Lower leg skin (tissue), 4 donors: ENCODE measurements at regions not wholly inside any gene's neighbourhood (a gene's known extent, or its start where the extent isn't known, plus 50 kb on each side); places are given as distances from the start of the nearest gene placed in this dataset.

Experiments used
- DNase-seq, 2 donors: peaks; one replicate each; pipeline ENCODE4 v3.0.0-alpha.2; 2019; ENCODE audit warnings: low spot score in 2 of 2
- H3K4me3 ChIP-seq: fragments of 200-600 bp; sonication (generic); 2 replicates; pipeline ENCODE4 v1.5.1; 2017; ENCODE audit warnings: mild to moderate bottlenecking, low read depth; ENCODE audit not compliant: poor library complexity, severe bottlenecking
- POLR2A ChIP-seq, 2 donors: fragments of 450-650 bp; IDR thresholded peaks; one replicate each; pipeline ENCODE4 v1.6.1; 2016 to 2017; ENCODE audit warnings: antibody characterized with exemption in 2 of 2, mild to moderate bottlenecking in 1 of 2, moderate library complexity in 1 of 2
- WGBS, 2 donors: methylation state at CpG; one replicate each; pipeline ENCODE4 v1.1.5; 2018; 5-methylcytosine and 5-hydroxymethylcytosine counted together
- intact Hi-C: fragments of 100-400 bp; cut with DNase I; formaldehyde crosslinking; loops from one replicate; pipeline ENCODE4 v1.15.0; 2023; ENCODE audit warnings: low total_unique reads
- TF ChIP-seq, protein P1 (sequence below), 3 donors: fragments of 450-650 bp; IDR thresholded peaks; one replicate each; pipeline ENCODE4 v1.5.1; 2016; ENCODE audit warnings: antibody characterized with exemption in 3 of 3, mild to moderate bottlenecking in 3 of 3, moderate library complexity in 2 of 3

DNA sequence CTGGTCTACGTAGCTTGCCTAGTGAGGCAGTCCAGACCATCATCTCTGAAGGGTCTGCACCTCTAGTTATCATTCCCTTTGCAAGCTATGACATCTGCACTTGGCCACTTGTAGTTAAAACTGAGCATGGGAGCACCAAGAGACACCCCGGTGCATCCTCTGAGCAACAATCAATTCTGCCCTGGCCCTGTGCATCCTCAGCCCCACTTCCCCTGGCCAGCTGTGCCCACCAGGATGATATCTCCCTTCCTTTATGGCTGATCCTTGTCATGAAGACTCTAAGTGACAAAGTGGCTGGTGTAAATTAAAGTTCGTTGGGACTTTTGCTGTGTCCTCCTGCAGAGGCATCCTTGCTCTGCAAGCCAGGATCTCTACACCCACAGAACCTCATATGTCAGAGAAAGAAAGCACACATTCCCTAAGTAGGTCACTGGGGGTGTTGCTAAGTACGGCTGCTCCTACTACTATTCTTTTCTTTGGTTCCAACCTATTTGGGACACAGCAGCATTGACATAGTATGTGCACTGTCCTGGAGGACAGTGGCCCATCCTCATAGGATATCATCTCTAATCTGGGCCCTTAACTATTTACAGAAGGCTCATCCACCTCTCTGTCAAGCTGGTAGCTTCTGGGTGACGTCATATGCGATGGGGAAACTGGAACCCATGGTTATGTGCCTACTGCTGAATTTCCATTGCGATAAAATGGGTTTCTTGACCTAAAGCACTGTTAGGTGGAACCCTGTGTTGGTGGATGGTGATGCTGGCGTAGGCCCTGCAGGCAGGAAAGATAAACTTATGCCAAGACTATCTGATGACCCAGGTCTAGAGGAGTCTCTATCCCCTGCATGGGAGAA lies 384.3 kb upstream of the ID2 start:
- no peak overlapping the region for H3K4me3 ChIP-seq
- WGBS, 2 donors = 91% methylated on average over 8 of the region's 8 CpGs
- peak in 1 of 2 donors; percentile 9 for DNase-seq
- TF ChIP-seq POLR2A (IDR thresholded peaks at IDR 0.05) = no peak
- TF ChIP-seq, protein P1, sequence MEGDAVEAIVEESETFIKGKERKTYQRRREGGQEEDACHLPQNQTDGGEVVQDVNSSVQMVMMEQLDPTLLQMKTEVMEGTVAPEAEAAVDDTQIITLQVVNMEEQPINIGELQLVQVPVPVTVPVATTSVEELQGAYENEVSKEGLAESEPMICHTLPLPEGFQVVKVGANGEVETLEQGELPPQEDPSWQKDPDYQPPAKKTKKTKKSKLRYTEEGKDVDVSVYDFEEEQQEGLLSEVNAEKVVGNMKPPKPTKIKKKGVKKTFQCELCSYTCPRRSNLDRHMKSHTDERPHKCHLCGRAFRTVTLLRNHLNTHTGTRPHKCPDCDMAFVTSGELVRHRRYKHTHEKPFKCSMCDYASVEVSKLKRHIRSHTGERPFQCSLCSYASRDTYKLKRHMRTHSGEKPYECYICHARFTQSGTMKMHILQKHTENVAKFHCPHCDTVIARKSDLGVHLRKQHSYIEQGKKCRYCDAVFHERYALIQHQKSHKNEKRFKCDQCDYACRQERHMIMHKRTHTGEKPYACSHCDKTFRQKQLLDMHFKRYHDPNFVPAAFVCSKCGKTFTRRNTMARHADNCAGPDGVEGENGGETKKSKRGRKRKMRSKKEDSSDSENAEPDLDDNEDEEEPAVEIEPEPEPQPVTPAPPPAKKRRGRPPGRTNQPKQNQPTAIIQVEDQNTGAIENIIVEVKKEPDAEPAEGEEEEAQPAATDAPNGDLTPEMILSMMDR (IDR thresholded peaks at IDR 0.05) = no peak
- intact Hi-C loops = no loop called here

DNA sequence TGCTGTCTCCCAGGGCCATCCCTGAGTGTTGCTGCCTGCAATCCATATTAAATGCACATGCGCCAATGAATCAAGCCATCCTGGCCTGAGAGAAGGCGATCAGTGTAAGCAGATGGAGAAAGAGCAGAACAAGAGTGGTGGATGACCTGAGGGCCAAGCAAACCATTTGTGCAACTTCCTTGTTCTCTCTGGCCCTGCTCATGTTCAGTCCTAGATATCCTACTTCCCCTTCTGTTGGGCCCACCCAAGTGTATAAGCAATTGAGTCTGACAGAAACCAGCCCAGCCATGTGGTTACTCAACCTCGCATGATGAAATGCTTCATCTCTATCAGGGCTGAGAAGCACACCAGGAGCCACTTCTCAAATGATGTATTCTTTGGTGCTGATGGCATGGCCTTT lies 383.1 kb upstream of the ID2 start:
- 81 to 94% methylated on average over 3 of the region's 3 CpGs for WGBS, 2 donors
- no peak overlapping the region for H3K4me3 ChIP-seq
- TF ChIP-seq, protein P1 (IDR thresholded peaks at IDR 0.05) = no peak
- no peak for TF ChIP-seq POLR2A (IDR thresholded peaks at IDR 0.05)
- intact Hi-C loops = no loop called here
- DNase-seq = peak in 1 of 2 donors; percentile 65

DNA sequence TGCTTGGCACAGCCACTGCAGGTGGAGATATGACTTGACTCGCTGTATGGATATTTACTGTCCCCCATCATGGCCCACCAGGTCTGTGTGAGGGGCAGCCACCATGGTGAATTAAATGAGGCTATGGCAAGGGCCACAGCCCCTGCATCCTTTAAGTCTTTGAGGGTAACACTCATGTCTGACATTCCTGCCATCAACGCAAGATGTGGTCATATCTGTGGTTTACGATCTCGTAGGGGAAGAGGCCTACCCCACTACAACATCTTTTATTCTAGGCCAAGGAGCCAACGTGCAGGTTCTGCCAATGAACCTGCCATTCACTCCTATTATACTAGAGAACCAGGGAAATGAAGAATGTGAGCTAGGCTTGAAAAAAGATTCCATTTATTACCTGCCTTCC lies 381.6 kb upstream of the ID2 start:
- TF ChIP-seq POLR2A (IDR thresholded peaks at IDR 0.05) = no peak
- TF ChIP-seq, protein P1 (IDR thresholded peaks at IDR 0.05) = no peak

DNA sequence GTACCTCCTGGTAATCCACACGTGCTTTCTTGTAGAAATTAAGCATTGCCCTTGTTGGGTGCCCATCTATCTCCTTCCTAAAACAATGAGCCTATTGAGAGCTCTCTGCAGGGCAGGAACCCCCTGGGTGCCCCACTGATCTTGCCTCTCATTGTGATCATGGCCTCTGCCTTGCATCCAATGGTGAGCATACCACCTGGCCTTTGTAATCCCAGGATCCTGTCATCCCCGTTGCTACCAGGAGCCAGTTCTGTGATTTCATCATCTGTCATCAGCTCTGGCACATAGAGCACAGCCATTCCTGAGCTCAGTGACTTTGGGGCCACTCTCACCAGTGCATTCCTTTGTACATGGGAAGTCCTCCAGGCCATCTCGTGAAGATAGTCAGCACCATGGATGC lies 381.0 kb upstream of the ID2 start:
- H3K4me3 ChIP-seq = no peak overlapping the region
- 91 to 92% methylated on average over 3 of the region's 3 CpGs for WGBS, 2 donors
- intact Hi-C loops = no loop called here
- peak in 1 of 2 donors; percentile 8 for DNase-seq
- TF ChIP-seq, protein P1 (IDR thresholded peaks at IDR 0.05) = no peak
- TF ChIP-seq POLR2A (IDR thresholded peaks at IDR 0.05) = no peak

More for the DNA sequence above, 381.6 kb upstream of the ID2 start:
- 44 to 73% methylated on average over 5 of the region's 5 CpGs for WGBS, 2 donors
- intact Hi-C loops = no loop called here
- no peak overlapping the region for H3K4me3 ChIP-seq
- peak in 1 of 2 donors; percentile 3 for DNase-seq

DNA sequence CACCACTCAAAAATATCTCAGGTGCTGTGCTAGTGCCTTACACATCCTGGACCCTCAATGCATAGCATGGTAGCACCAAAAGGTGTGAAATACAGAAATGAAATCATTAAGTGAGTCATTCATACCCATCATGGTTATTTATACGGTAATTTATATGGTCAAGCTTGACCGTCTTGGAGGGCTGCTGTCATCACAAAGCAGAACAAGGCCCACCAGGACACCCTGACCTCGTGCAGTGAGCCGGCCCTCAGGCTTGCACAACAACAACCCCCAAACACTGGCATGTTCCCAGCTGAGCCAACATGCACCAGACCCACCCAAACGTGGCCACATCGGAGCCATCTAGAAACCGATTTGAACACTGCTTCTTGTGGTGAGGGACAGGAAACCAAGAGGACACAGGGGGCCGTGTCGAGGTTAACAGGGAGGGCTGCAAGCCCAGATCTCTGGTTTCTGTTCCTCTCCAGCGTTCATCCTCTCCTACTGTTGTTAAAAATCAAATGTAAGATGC lies 378.5 kb upstream of the ID2 start:
- intact Hi-C loops = no loop called here
- 66 to 79% methylated on average over 10 of the region's 10 CpGs for WGBS, 2 donors
- no peak overlapping the region for H3K4me3 ChIP-seq
- TF ChIP-seq, protein P1 (IDR thresholded peaks at IDR 0.05) = no peak
- no peak for TF ChIP-seq POLR2A (IDR thresholded peaks at IDR 0.05)
- peak; percentile 75 to 94 for DNase-seq
